ENCODE measurements at regions not wholly inside any gene's neighbourhood (a gene's known extent, or its start where the extent isn't known, plus 50 kb on each side); places are given as distances from the start of the nearest gene placed in this dataset.
"Not testable (repeated sequence)": the region's sequence is repeated elsewhere in the genome, so short reads cannot be mapped to it uniquely, and the experiment has no call there.

- DNase-seq, result no peak
Measured at GRCh38 chrX:65331371-65331770, 203.2 kb downstream of the LAS1L start.

- no peak for DNase-seq
Measured at GRCh38 chrX:65300104-65300809, 234.3 kb downstream of the LAS1L start.

- not testable (repeated sequence) for DNase-seq
Measured at GRCh38 chrX:65282905-65283304, 251.7 kb downstream of the LAS1L start.

GRCh38 chrX:65273152-65273551 lies 261.4 kb downstream of the LAS1L start:
- DNase-seq, result no peak

DNA sequence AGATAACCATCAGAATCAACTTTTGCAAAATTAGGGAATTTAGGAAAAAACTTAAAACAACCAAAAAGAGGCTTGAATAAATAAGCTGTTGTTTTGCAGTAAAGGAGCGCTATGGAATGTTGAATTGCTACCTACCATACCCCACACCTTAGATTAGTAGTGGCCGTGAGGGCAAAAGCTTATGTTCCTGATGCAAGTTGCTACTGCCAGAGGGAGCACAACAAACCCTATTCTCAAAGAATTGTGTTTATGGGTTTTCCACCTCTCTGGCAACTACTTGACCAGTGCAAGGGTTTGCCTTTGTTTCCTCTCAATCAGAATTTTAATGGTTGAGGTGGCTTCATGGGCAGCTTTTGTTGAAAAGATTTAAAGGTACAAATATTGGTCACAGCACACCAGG lies 268.1 kb downstream of the LAS1L start:
- no peak for DNase-seq

GRCh38 chrX:65253817-65254216 lies 277.6 kb upstream of the ZC4H2 start:
- DNase-seq, result no peak

DNA sequence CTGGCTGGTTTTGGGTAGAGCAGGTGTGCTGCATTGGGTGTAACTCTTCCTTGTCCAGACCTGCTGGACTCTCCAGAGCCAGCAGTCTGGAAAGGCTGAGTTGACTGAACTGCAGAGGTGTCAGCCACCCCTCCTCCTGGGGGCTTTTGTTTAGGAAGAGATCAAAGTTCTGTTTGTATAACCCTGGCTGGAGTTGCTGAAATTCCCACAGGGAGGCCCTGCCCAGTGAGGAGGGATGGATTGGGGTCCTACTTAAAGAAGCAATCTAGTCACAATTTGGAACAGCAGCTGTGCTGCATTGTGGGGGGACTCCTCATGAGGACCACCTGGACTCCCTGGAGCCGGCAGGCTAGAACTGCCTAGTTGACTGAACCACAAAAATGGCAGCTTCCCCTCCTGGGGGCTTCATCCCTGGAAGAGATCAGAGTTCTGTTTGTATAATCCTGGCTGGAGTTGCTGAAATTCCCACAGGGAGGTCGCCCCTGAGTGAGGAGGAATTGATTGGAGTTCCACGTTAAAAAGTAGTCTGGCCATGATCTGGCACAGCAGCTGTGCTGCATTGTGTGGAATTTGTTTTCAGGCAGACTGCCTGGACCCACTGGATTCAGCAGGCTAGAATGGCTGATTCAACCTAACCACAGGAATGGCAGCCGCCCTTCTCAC lies 264.9 kb upstream of the ZC4H2 start:
- no peak for DNase-seq

- no peak for DNase-seq
Measured at GRCh38 chrX:65203545-65203944, 227.3 kb upstream of the ZC4H2 start.

GRCh38 chrX:65196758-65197360 lies 220.6 kb upstream of the ZC4H2 start:
- no peak for DNase-seq

GRCh38 chrX:65195621-65196020 lies 219.4 kb upstream of the ZC4H2 start:
- DNase-seq, result no peak

DNA sequence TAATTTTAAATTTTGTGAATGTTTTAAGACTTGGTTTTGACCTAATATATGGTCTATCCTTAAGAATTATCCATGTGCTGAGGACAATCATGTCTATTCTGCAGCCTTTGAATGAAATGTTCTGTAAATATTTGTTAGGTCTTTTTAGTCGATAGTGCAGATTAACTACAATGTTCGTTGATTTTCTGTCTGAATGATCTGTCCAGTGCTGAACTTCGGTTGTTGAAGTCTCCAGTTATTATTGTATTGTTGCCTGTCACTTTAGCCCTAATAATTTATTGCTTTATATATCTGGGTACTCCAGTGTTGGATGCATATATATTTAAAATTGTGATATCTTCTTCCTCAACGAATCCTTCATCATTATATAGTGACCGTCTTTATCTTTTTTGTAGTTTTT lies 218.3 kb upstream of the ZC4H2 start:
- DNase-seq, result no peak

DNA sequence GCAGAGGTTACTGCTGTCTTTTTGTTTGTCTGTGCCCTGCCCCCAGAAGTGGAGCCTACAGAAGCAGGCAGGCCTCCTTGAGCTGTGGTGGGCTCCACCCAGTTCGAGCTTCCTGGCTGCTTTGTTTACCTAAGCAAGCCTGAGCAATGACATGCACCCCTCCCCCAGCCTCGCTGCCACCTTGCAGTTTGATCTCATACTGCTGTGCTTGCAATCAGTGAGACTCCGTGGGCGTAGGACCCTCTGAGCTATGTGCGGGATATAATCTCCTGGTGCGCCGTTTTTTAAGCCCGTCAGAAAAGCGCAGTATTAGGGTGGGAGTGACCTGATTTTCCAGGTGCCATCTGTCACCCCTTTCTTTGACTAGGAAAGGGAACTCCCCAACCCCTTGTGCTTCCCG lies 187.1 kb upstream of the ZC4H2 start:
- DNase-seq, result not testable (repeated sequence)

DNA sequence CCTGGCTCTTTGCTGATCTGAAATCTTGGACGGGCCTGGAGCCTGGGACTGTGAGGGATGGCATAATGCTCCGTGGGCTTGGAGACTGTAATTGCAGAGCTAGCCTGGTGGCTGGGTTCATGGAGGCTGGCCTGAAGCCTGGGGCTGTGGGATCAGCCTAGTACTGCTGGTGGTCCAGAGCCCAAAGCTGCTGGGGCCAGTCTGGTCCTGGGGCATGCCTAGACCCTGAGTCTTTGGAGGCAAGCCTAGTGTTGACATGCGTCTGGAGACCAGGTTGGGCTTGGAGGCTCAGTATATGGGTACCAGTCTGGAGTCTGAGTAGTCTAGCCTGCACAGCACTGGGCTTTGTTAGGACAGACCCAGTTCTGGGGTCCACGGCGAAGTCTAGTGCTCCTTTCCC lies 172.0 kb upstream of the ZC4H2 start:
- DNase-seq, result no peak

DNA sequence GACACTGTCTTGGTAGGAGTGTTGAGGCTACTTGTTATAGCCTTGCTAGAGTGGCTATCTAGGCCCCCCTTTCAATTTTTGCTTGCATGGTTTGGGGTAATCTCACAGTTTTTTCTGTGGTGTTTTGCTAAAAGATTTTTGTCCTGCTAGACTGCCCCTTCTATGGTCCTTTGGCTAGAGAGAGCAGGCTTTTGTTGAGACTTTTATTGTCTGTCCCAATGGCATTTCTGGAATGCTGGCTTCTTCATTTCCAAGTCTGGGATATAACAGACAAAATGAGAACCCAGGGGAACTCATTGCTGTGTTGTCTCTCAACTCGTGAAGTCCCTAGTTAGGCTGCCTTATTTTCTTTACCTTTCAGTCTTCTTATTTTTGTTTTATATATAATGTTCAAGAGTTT lies 160.2 kb upstream of the ZC4H2 start:
- DNase-seq, result no peak

DNA sequence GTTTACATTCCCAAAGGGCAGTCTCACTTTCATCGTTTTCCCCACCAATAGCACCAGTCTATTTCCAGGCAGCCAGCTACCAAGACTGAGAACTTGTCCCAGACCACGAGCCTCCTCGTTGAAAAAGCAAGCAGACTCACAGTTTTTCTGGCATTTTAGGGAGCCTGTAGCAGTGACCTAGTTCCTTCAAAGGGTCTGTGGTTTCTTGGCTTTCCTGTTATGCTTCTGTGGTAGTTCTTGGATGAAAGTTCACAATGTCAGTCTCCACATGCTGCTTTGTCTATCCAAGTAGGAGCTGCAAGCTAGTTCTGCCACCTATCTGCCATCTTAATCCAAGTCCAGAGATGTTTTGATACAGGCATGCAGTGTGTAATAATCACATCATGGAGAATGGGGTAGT lies 151.6 kb upstream of the ZC4H2 start:
- DNase-seq, result peak in 1 of 2 donors; percentile 27

GRCh38 chrX:65098851-65099250 lies 122.6 kb upstream of the ZC4H2 start:
- no peak for DNase-seq

GRCh38 chrX:65093658-65094057 lies 117.4 kb upstream of the ZC4H2 start:
- DNase-seq, result no peak

DNA sequence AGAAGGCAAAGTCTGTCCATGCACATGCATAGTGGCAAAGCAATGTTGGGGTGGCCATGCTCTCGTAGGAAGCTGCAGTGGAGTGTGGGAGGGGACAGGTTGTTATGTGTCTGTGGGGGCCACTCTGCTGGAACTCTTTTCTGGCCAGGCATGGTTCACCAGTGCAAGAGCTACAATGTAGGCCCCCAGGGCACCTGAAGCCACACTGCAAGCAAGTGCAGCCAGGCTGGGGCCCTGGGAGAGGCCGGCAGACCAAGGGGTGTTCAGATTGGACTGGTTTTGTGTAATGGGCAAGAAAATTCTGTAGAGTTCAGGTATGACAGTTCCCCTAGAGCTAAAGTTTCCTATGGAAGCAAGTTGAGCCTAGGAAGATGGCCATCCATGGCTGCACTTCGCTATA lies 97.0 kb upstream of the ZC4H2 start:
- DNase-seq, result no peak

GRCh38 chrX:65072590-65072989 lies 96.3 kb upstream of the ZC4H2 start:
- no peak for DNase-seq

- DNase-seq, result not testable (repeated sequence)
Measured at GRCh38 chrX:65058626-65059025, 82.4 kb upstream of the ZC4H2 start.

DNA sequence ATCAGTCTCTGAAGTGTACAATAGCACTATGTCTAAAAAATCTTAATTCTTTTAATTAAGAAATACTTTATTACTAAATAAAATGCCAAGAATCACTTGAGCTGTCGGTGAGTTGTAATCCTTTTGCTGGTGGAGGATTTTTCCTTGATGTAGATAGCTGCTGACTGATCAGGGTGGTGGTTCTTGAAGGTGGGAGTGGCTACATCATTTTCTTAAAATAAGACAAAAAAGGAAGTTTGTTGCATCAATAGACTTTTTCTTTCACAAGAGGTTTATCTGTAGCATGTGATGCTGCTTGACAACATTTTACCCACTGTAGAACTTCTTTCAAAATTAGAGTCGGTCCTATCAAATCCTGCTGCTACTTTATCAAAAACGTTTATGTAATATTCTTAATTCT lies 68.8 kb upstream of the ZC4H2 start:
- DNase-seq, result no peak

DNA sequence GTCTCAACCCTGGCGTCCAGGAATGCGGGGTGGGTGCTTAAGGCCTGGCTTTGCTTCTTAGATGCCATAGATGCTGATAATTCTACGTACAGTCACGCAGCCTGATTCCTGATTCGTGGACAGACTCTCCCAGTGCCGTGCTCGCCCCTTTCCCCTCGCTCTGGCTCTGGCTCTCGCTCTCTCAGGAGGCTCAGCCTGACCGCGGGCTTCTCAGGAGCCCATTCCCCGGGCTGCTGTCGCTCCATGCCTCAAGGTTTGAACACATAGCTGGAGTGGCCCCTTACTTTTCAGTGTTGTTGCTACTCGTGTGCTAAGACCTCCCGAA lies 59.2 kb upstream of the ZC4H2 start:
- DNase-seq, result no peak

- peak; percentile 84 to 88 for DNase-seq
Measured at GRCh38 chrX:65034668-65035445, 58.6 kb upstream of the ZC4H2 start, which contains the start of gene ZC3H12B. Gene ZC3H12B, plus strand, starts transcription at chrX:65034826.

DNA sequence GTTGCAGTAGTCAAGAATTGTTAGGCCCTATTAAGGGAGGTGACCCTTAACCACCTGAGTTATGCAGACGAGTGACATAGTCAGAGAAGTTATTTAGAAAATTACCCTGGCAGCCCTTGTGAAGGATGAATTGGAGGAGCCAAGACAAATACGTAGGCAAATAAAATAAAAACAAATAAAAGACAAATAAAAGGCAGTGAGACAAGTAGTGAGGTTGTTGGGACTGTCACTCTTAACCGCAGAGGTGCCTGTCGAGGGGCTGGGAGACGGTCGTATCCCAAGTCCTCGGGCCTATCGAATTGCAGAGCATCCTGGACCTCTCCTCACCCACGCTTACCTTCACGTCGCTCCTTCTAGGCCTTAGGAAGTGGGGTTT lies 58.0 kb upstream of the ZC4H2 start:
- DNase-seq, result no peak

Measured in CD4-positive, alpha-beta T cell treated with Interleukin-4 for 1 hour (primary cell).